ENCODE measurements at regions not wholly inside any gene's neighbourhood (a gene's known extent, or its start where the extent isn't known, plus 50 kb on each side); places are given as distances from the start of the nearest gene placed in this dataset.

DNA sequence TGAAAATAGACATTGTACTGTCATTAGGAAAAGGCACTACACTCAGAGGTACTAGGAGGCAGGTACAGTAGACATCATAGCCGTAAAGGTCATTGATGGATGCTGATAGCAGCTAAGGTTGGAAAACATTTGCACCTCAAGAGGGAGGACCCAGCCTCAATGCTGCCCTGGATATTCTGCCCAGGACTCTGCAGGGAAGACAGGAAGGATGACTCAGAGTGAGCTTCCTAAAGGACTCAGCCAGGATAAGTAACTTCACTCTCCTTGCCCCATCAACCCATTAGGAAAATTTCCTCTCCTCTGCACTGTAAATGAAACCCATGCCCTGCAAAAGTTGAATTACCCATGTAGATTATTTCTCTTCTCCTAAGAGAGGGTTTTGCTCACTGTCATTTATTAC lies 617.9 kb upstream of the MKI67 start:
- H3K27ac ChIP-seq = no peak overlapping the region
- no peaks in the 10 kb centered on the region for H3K4me1 ChIP-seq
- H3K27me3 ChIP-seq = peaks cover 0 to 7% (median 3%) of the 10 kb centered on the region in 3 donors
- DNase-seq = no peak
- no peaks in the 10 kb centered on the region for H3K9me3 ChIP-seq
- intact Hi-C loops (cut with DNase I) = no loop called here
- no peaks in the 10 kb centered on the region for H3K36me3 ChIP-seq
- 94% methylated on average over 1 of the region's 1 CpG for WGBS, 2 donors
- TF ChIP-seq, protein P1, sequence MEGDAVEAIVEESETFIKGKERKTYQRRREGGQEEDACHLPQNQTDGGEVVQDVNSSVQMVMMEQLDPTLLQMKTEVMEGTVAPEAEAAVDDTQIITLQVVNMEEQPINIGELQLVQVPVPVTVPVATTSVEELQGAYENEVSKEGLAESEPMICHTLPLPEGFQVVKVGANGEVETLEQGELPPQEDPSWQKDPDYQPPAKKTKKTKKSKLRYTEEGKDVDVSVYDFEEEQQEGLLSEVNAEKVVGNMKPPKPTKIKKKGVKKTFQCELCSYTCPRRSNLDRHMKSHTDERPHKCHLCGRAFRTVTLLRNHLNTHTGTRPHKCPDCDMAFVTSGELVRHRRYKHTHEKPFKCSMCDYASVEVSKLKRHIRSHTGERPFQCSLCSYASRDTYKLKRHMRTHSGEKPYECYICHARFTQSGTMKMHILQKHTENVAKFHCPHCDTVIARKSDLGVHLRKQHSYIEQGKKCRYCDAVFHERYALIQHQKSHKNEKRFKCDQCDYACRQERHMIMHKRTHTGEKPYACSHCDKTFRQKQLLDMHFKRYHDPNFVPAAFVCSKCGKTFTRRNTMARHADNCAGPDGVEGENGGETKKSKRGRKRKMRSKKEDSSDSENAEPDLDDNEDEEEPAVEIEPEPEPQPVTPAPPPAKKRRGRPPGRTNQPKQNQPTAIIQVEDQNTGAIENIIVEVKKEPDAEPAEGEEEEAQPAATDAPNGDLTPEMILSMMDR (IDR thresholded peaks at IDR 0.05) = no peak
- no peak for TF ChIP-seq EP300 (IDR thresholded peaks at IDR 0.05)
- no peak for TF ChIP-seq POLR2AphosphoS5 (IDR thresholded peaks at IDR 0.05)
- no peak for TF ChIP-seq POLR2A (IDR thresholded peaks at IDR 0.05)
- no peak overlapping the region for H3K4me3 ChIP-seq

DNA sequence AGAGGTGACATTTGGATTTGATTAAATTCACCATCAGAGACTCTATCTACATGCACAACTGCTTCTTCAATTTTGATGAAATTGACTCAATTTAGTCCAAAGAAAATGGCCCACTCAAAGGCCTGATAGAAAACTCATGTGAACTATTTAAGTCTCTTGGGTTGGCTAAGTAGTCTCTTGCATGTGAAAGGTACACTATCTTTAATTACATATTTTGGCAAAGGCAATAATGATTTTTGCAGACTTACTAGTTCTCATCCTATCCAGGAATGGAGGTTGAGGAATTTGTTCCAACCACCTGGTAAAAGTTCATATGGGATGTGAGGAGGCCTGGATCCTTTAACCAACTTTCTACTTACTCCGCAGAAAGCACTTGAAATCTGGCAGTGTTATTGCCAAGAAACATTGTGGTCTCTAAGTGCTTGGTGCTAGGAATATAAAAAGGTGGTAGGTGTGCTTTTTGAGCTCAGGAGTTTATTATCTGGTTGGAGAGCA lies 618.6 kb upstream of the MKI67 start:
- TF ChIP-seq, protein P1 (IDR thresholded peaks at IDR 0.05) = no peak
- no peak for TF ChIP-seq EP300 (IDR thresholded peaks at IDR 0.05)
- no peak for TF ChIP-seq POLR2A (IDR thresholded peaks at IDR 0.05)
- no peak for TF ChIP-seq POLR2AphosphoS5 (IDR thresholded peaks at IDR 0.05)
- no peak for DNase-seq
- H3K4me3 ChIP-seq = no peak overlapping the region
- H3K4me1 ChIP-seq = no peaks in the 10 kb centered on the region
- no peaks in the 10 kb centered on the region for H3K36me3 ChIP-seq
- H3K27ac ChIP-seq = no peak overlapping the region
- H3K9me3 ChIP-seq = no peaks in the 10 kb centered on the region
- H3K27me3 ChIP-seq = peaks cover 0 to 7% (median 3%) of the 10 kb centered on the region in 3 donors
- 95% methylated on average over 1 of the region's 1 CpG for WGBS, 2 donors
- intact Hi-C loops (cut with DNase I) = no loop called here

DNA sequence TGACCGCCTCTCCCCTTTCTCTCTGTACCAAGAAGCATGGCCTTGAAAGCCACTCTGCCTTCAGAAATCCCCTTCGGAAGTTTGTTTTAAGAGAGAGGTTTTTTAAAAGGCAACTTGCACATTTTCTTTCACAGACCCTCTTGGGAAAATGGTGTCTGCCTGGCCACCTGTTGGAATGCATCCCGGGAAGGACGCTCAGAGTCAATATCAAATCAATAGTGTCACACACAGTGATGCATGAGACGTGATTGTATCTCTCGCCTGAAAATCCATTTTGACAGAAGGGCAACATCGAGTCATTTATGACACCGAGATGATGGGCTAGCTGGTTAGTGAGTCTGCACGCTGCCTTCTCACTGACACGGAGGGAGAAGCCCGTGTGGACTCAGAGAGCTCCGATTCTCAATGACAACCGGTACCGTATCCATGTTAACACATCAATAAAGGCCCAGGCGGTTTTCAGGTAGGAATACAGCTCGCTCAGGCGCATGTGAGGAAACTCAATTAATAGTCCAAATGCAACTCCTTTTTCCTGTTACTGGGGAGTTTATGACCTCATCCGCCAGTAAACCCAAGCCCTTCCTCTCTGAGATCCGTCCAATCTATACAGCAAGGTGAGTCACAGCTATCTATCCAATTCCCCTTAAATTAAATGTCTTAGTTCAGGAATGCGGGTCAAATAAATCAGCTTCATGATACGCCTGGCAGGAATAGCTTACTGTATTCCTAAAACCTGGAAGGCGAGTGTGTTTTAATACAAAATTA lies 621.5 kb upstream of the MKI67 start:
- H3K27ac ChIP-seq = no peak overlapping the region
- H3K9me3 ChIP-seq = peaks cover 0 to 3% (median 0%) of the 10 kb centered on the region in 4 donors
- H3K4me1 ChIP-seq = no peaks in the 10 kb centered on the region
- H3K4me3 ChIP-seq = no peak overlapping the region
- no peak for TF ChIP-seq EP300 (IDR thresholded peaks at IDR 0.05)
- peaks cover 0 to 7% (median 3%) of the 10 kb centered on the region in 3 donors for H3K27me3 ChIP-seq
- intact Hi-C loops (cut with DNase I) = no loop called here
- DNase-seq = no peak
- WGBS, 2 donors = 88 to 90% methylated on average over 22 of the region's 22 CpGs
- H3K36me3 ChIP-seq = no peaks in the 10 kb centered on the region

DNA sequence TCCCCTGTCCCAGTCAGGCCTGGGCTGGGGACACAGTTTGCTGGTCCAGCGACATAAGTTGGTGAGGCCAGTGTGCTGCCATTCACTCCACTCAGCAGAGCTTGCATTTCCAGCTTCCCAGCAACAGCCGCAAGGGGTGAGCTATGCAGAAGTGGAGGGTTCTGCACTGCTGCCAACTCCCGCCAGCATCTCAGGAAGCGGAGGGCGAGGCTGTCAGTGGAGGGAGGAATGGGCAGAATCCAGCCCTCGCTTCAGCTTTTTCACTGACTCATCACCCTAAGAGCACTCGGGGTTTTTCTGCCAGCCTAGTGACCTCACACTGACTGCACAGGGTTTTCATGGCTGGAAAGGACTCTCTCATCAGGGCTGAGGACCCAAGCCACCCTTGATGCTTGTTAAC lies 625.1 kb upstream of the MKI67 start:
- no peak for DNase-seq
- TF ChIP-seq POLR2AphosphoS5 (IDR thresholded peaks at IDR 0.05) (peak in 2 of 4 donors; percentile 35 to 54), EP300 (IDR thresholded peaks at IDR 0.05) (no peak)
- 84 to 87% methylated on average over 7 of the region's 7 CpGs for WGBS, 2 donors
- Histone ChIP-seq H3K4me1 (no peaks in the 10 kb centered on the region), H3K9me3 (peaks cover 0 to 3% (median 0%) of the 10 kb centered on the region in 4 donors), H3K4me3 (no peak overlapping the region), H3K27me3 (peaks cover 0 to 7% (median 0%) of the 10 kb centered on the region in 3 donors), H3K36me3 (no peaks in the 10 kb centered on the region), H3K27ac (peak overlapping the region in 1 of 4 donors; percentile 21)
- intact Hi-C loops (cut with DNase I) = no loop called here

DNA sequence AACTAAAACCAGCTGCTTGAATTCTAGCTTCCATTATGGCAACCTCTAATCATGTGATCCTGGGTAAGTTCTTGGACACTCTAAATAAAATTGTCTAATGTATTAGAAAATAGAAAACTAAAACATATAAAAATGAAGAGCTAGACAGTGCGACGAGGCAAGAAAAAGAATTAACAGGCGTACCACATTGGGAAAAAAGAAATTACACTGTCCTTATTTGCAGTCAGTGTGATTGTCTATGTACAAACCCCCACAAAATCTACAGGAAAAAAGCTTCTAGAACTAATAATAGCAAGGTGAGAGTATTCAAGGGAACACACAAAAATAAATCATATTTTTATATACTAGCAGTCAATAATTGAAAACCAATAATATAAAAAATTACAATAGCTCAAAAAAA lies 625.6 kb upstream of the MKI67 start:
- no peak for DNase-seq
- TF ChIP-seq EP300 (IDR thresholded peaks at IDR 0.05) (no peak), POLR2A (IDR thresholded peaks at IDR 0.05) (no peak), POLR2AphosphoS5 (IDR thresholded peaks at IDR 0.05) (no peak)
- TF ChIP-seq, protein P1 (IDR thresholded peaks at IDR 0.05) = no peak
- WGBS, 2 donors = 92 to 97% methylated on average over 3 of the region's 3 CpGs

More for the DNA sequence above, 625.6 kb upstream of the MKI67 start:
- Histone ChIP-seq H3K4me3 (no peak overlapping the region), H3K27me3 (peaks cover 0 to 7% (median 0%) of the 10 kb centered on the region in 3 donors), H3K36me3 (no peaks in the 10 kb centered on the region), H3K4me1 (no peaks in the 10 kb centered on the region), H3K27ac (peak overlapping the region in 1 of 4 donors; percentile 21), H3K9me3 (peaks cover 0 to 3% (median 0%) of the 10 kb centered on the region in 4 donors)
- intact Hi-C loops (cut with DNase I) = no loop called here

Measured in sigmoid colon (tissue), 6 donors.